ENCODE measurements at regions not wholly inside any gene's neighbourhood (a gene's known extent, or its start where the extent isn't known, plus 50 kb on each side); places are given as distances from the start of the nearest gene placed in this dataset.

- Histone ChIP-seq H3K9me3 (no peaks in the 10 kb centered on the region), H3K36me3 (no peaks in the 10 kb centered on the region), H3K27ac (replicated peaks in 1 of 4) (no peak overlapping the region), H3K4me1 (no peaks in the 10 kb centered on the region), H3K27me3 (no peaks in the 10 kb centered on the region), H3K4me3 (no peak overlapping the region)
- TF ChIP-seq POLR2AphosphoS5 (IDR thresholded peaks at IDR 0.05) = no peak
- TF ChIP-seq EP300 (IDR thresholded peaks at IDR 0.05) = no peak
- no peak for TF ChIP-seq POLR2A (IDR thresholded peaks at IDR 0.05; ENCODE audit: low read depth)
- no peak for TF ChIP-seq CTCF (IDR thresholded peaks at IDR 0.05)
- no peak for DNase-seq (ENCODE audit: extremely low spot score)
- intact Hi-C loops (cut with DNase I) = no loop called here
Measured at GRCh38 chr5:152551061-152551460, 146.0 kb upstream of the NMUR2 start.

DNA sequence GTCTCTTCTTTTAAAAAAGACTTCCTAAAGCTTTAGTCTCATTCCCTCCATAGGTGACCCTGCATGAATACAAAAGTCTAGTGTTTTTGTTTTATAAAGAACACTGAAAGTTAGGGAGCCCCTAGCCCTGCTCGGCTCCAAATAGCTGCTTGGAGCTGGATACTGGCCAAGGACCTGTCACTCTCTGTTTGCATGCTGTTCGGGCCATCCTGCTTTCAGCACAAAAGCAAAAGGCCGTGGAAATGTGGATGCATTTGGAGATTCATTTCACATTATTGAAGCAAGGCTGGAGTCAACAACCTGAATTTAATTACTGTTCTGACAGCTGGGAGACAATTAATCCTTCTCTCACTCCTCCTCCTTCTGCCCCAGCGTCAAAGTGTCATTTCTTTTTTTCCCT lies 151.7 kb upstream of the NMUR2 start:
- intact Hi-C loops (cut with DNase I) = no loop called here

DNA sequence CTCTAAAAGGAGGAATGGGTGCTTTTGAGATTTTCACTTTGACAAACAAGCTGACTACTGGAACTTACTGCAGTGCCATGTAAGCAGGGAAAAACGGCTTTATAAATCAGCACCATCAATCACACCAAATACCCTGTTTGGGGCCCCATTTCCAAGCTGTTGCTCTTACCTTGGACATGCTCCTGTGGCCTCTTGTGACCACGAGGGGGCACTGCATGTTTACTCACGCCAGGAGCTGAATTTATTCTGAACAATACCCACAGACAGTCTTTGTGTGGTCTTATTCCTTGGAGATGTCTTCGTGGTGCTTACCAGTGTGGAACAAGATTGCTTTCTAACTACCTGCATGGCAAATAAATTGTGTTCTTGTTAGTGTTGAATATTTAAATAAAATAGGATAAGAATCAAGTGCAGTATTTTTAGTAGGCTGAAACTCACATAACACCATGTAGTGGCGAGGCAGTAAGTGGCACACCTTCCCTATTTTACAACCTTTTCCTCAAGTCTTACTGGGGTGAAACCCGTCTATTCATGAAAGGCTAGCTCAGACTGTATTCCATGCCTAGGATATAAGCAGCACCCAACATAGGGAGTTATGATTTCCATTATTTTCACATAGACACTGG lies 155.5 kb upstream of the NMUR2 start:
- TF ChIP-seq EP300 (IDR thresholded peaks at IDR 0.05) = no peak
- peak; percentile 55 to 71 (median 58) for TF ChIP-seq CTCF (IDR thresholded peaks at IDR 0.05)
- Histone ChIP-seq H3K4me1 (no peaks in the 10 kb centered on the region), H3K27me3 (no peaks in the 10 kb centered on the region), H3K36me3 (no peaks in the 10 kb centered on the region), H3K9me3 (no peaks in the 10 kb centered on the region), H3K27ac (replicated peaks in 1 of 4) (no peak overlapping the region), H3K4me3 (no peak overlapping the region)
- DNase-seq (ENCODE audit: extremely low spot score) = no peak
- WGBS = 47% methylated on average over 6 of the region's 6 CpGs
- intact Hi-C loops (cut with DNase I) = loop anchor here (5.0 kb wide), 1 partner anchor 587 kb away; no protein-coding TSS in a partner anchor

More for the DNA sequence above, 151.7 kb upstream of the NMUR2 start:
- no peak overlapping the region for H3K4me3 ChIP-seq
- H3K27ac ChIP-seq (replicated peaks in 1 of 4) = no peak overlapping the region
- DNase-seq (ENCODE audit: extremely low spot score) = no peak
- no peaks in the 10 kb centered on the region for H3K36me3 ChIP-seq
- no peaks in the 10 kb centered on the region for H3K9me3 ChIP-seq
- no peaks in the 10 kb centered on the region for H3K4me1 ChIP-seq
- TF ChIP-seq CTCF (IDR thresholded peaks at IDR 0.05) (no peak), EP300 (IDR thresholded peaks at IDR 0.05) (no peak), POLR2A (IDR thresholded peaks at IDR 0.05; ENCODE audit: low read depth) (no peak), POLR2AphosphoS5 (IDR thresholded peaks at IDR 0.05) (no peak)
- no peaks in the 10 kb centered on the region for H3K27me3 ChIP-seq
- 21% methylated on average over 4 of the region's 4 CpGs for WGBS

DNA sequence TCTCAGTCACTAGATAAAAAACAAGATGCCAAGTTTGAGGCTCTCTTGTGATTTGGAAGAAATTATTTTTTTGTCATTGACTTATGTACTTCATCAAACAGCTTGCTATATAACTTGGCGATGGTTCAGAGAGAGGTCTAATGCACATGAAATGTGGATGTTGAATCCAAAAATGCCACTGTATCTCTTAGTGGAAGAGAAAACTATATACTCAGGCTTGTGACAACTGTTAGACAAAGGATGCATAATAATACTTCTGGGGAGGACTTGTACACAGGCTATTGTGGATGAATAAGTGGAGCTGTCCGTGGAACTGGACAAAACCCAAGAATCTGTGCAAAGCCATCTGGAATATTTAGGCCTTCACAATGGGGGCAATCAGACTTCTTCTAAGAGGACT lies 162.9 kb upstream of the NMUR2 start:
- DNase-seq (ENCODE audit: extremely low spot score) = no peak
- H3K9me3 ChIP-seq = no peaks in the 10 kb centered on the region
- intact Hi-C loops (cut with DNase I) = no loop called here
- no peaks in the 10 kb centered on the region for H3K36me3 ChIP-seq
- no peak overlapping the region for H3K4me3 ChIP-seq
- H3K27me3 ChIP-seq = no peaks in the 10 kb centered on the region
- peaks cover 0 to 10% (median 3%) of the 10 kb centered on the region in 4 donors for H3K4me1 ChIP-seq
- 24% methylated on average over 2 of the region's 2 CpGs for WGBS
- no peak for TF ChIP-seq EP300 (IDR thresholded peaks at IDR 0.05)
- TF ChIP-seq CTCF (IDR thresholded peaks at IDR 0.05) = no peak
- TF ChIP-seq POLR2A (IDR thresholded peaks at IDR 0.05; ENCODE audit: low read depth) = no peak
- TF ChIP-seq POLR2AphosphoS5 (IDR thresholded peaks at IDR 0.05) = no peak
- no peak overlapping the region for H3K27ac ChIP-seq (replicated peaks in 1 of 4)

DNA sequence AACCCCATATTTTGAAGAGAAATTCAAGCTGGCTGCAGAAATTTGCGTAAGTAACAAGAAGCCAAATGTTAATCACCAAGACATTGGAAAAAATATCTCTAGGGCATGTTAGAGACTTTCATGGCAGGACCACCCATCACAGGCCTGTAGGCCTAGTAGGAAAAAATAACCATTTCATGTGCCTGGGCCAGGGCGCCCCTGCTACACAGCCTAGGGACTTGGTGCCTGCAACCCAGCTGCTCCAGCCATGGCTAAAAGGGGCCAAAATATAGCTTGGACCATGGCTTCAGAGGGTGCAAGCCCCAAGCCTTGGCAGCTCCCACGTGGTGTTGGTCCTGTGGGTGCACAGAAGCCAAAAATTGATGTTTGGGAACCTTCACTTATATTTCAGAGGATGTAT lies 167.7 kb upstream of the NMUR2 start:
- no peak for DNase-seq (ENCODE audit: extremely low spot score)
- Histone ChIP-seq H3K9me3 (no peaks in the 10 kb centered on the region), H3K4me3 (no peak overlapping the region), H3K27me3 (no peaks in the 10 kb centered on the region), H3K27ac (replicated peaks in 1 of 4) (no peak overlapping the region), H3K36me3 (no peaks in the 10 kb centered on the region), H3K4me1 (peaks cover 0 to 5% (median 2%) of the 10 kb centered on the region in 4 donors)
- 85% methylated on average over 3 of the region's 3 CpGs for WGBS
- TF ChIP-seq POLR2A (IDR thresholded peaks at IDR 0.05; ENCODE audit: low read depth) = no peak
- no peak for TF ChIP-seq CTCF (IDR thresholded peaks at IDR 0.05)
- TF ChIP-seq EP300 (IDR thresholded peaks at IDR 0.05) = no peak
- TF ChIP-seq POLR2AphosphoS5 (IDR thresholded peaks at IDR 0.05) = no peak
- intact Hi-C loops (cut with DNase I) = no loop called here
